ENCODE measurements at regions not wholly inside any gene's neighbourhood (a gene's known extent, or its start where the extent isn't known, plus 50 kb on each side); places are given as distances from the start of the nearest gene placed in this dataset.
"Not testable (repeated sequence)": the region's sequence is repeated elsewhere in the genome, so short reads cannot be mapped to it uniquely, and the experiment has no call there.

- H3K4me3 ChIP-seq (ENCODE audit: low read length) = no peak overlapping the region
- DNase-seq = no peak
- no peak overlapping the region for H3K27ac ChIP-seq (ENCODE audit: low read length)
- H3K27me3 ChIP-seq (ENCODE audit: control insufficient read depth, insufficient read depth) = no peaks in the 10 kb centered on the region
- no peak for ATAC-seq
- H3K9me3 ChIP-seq (ENCODE audit: control insufficient read depth, low read length) = no peaks in the 10 kb centered on the region
- WGBS = 61% methylated on average over 4 of the region's 4 CpGs
- intact Hi-C loops (cut with DNase I) = no loop called here
- no peaks in the 10 kb centered on the region for H3K4me1 ChIP-seq (ENCODE audit: control insufficient read depth, insufficient read depth, low read length)
Observed at GRCh38 chr17:62134397-62134796, 69.3 kb upstream of the MED13 start.

GRCh38 chr17:62131271-62131670, 66.2 kb upstream of the MED13 start:
- H3K27me3 ChIP-seq (ENCODE audit: control insufficient read depth, insufficient read depth); intact Hi-C loops (cut with DNase I); H3K9me3 ChIP-seq (ENCODE audit: control insufficient read depth, low read length); H3K4me3 ChIP-seq (ENCODE audit: low read length); H3K27ac ChIP-seq (ENCODE audit: low read length); DNase-seq; H3K4me1 ChIP-seq (ENCODE audit: control insufficient read depth, insufficient read depth, low read length); ATAC-seq: not testable (repeated sequence)
- WGBS = 91% methylated on average over 6 of the region's 6 CpGs

GRCh38 chr17:62130739-62131138, 65.7 kb upstream of the MED13 start:
- no peak overlapping the region for H3K27ac ChIP-seq (ENCODE audit: low read length)
- H3K27me3 ChIP-seq (ENCODE audit: control insufficient read depth, insufficient read depth) = no peaks in the 10 kb centered on the region
- no peaks in the 10 kb centered on the region for H3K4me1 ChIP-seq (ENCODE audit: control insufficient read depth, insufficient read depth, low read length)
- intact Hi-C loops (cut with DNase I) = no loop called here
- no peak overlapping the region for H3K4me3 ChIP-seq (ENCODE audit: low read length)
- ATAC-seq (no peak), DNase-seq (no peak)
- no peaks in the 10 kb centered on the region for H3K9me3 ChIP-seq (ENCODE audit: control insufficient read depth, low read length)
- WGBS = 82% methylated on average over 1 of the region's 1 CpG

GRCh38 chr17:62126292-62126691, 61.2 kb upstream of the MED13 start:
- intact Hi-C loops (cut with DNase I) = no loop called here
- WGBS = 66% methylated on average over 3 of the region's 3 CpGs
- Histone ChIP-seq H3K9me3 (ENCODE audit: control insufficient read depth, low read length) (no peaks in the 10 kb centered on the region), H3K27me3 (ENCODE audit: control insufficient read depth, insufficient read depth) (no peaks in the 10 kb centered on the region), H3K4me1 (ENCODE audit: control insufficient read depth, insufficient read depth, low read length) (no peaks in the 10 kb centered on the region), H3K27ac (ENCODE audit: low read length) (no peak overlapping the region), H3K4me3 (ENCODE audit: low read length) (no peak overlapping the region)
- DNase-seq (no peak), ATAC-seq (no peak)

GRCh38 chr17:62125307-62125706, 60.2 kb upstream of the MED13 start:
- H3K27ac ChIP-seq (ENCODE audit: low read length) = no peak overlapping the region
- DNase-seq = no peak
- H3K27me3 ChIP-seq (ENCODE audit: control insufficient read depth, insufficient read depth) = no peaks in the 10 kb centered on the region
- no peaks in the 10 kb centered on the region for H3K9me3 ChIP-seq (ENCODE audit: control insufficient read depth, low read length)
- intact Hi-C loops (cut with DNase I) = no loop called here
- 93% methylated on average over 5 of the region's 5 CpGs for WGBS
- no peaks in the 10 kb centered on the region for H3K4me1 ChIP-seq (ENCODE audit: control insufficient read depth, insufficient read depth, low read length)
- H3K4me3 ChIP-seq (ENCODE audit: low read length) = no peak overlapping the region
- ATAC-seq = no peak

GRCh38 chr17:62121025-62121730, 56.1 kb upstream of the MED13 start:
- no peak for DNase-seq
- H3K4me1 ChIP-seq (ENCODE audit: control insufficient read depth, insufficient read depth, low read length) = no peaks in the 10 kb centered on the region
- H3K4me3 ChIP-seq (ENCODE audit: low read length) = no peak overlapping the region
- 66% methylated on average over 4 of the region's 4 CpGs for WGBS
- intact Hi-C loops (cut with DNase I) = no loop called here
- H3K27ac ChIP-seq (ENCODE audit: low read length) = no peak overlapping the region
- no peaks in the 10 kb centered on the region for H3K27me3 ChIP-seq (ENCODE audit: control insufficient read depth, insufficient read depth)
- H3K9me3 ChIP-seq (ENCODE audit: control insufficient read depth, low read length) = no peaks in the 10 kb centered on the region
- ATAC-seq = no peak

GRCh38 chr17:62119373-62119772, 54.3 kb upstream of the MED13 start:
- no peaks in the 10 kb centered on the region for H3K27me3 ChIP-seq (ENCODE audit: control insufficient read depth, insufficient read depth)
- intact Hi-C loops (cut with DNase I) = no loop called here
- WGBS = 67% methylated on average over 2 of the region's 2 CpGs
- ATAC-seq (no peak), DNase-seq (no peak)
- H3K27ac ChIP-seq (ENCODE audit: low read length) = no peak overlapping the region
- H3K4me1 ChIP-seq (ENCODE audit: control insufficient read depth, insufficient read depth, low read length) = no peaks in the 10 kb centered on the region
- no peaks in the 10 kb centered on the region for H3K9me3 ChIP-seq (ENCODE audit: control insufficient read depth, low read length)
- H3K4me3 ChIP-seq (ENCODE audit: low read length) = no peak overlapping the region

Measured in right cardiac atrium (tissue), 5 donors.